ENCODE measurements at regions not wholly inside any gene's neighbourhood (a gene's known extent, or its start where the extent isn't known, plus 50 kb on each side); places are given as distances from the start of the nearest gene placed in this dataset.
"Not testable (repeated sequence)": the region's sequence is repeated elsewhere in the genome, so short reads cannot be mapped to it uniquely, and the experiment has no call there.

GRCh38 chr21:13883641-13884395 is 274.2 kb downstream of the POTED start:
- H3K4me1 Mint-ChIP-seq (ENCODE audit: low read depth); H3K36me3 Mint-ChIP-seq (ENCODE audit: low read depth); CTCF ChIA-PET; ATAC-seq; H3K9me3 Mint-ChIP-seq (ENCODE audit: insufficient read depth); H3K27ac Mint-ChIP-seq; POLR2A ChIA-PET; H3K4me3 Mint-ChIP-seq; H3K27me3 Mint-ChIP-seq (ENCODE audit: low read depth); DNase-seq: not testable (repeated sequence)

- H3K9me3 Mint-ChIP-seq (ENCODE audit: insufficient read depth); H3K36me3 Mint-ChIP-seq (ENCODE audit: low read depth); H3K4me1 Mint-ChIP-seq (ENCODE audit: low read depth); H3K4me3 Mint-ChIP-seq; CTCF ChIA-PET; DNase-seq; H3K27ac Mint-ChIP-seq; POLR2A ChIA-PET; H3K27me3 Mint-ChIP-seq (ENCODE audit: low read depth); ATAC-seq: not testable (repeated sequence)
Measured at GRCh38 chr21:13877503-13877902, 267.9 kb downstream of the POTED start.

GRCh38 chr21:13876999-13877398 is 267.4 kb downstream of the POTED start:
- ATAC-seq; H3K36me3 Mint-ChIP-seq (ENCODE audit: low read depth); H3K27me3 Mint-ChIP-seq (ENCODE audit: low read depth); POLR2A ChIA-PET; H3K27ac Mint-ChIP-seq; CTCF ChIA-PET; H3K9me3 Mint-ChIP-seq (ENCODE audit: insufficient read depth); H3K4me3 Mint-ChIP-seq; DNase-seq; H3K4me1 Mint-ChIP-seq (ENCODE audit: low read depth): not testable (repeated sequence)

GRCh38 chr21:13874001-13874400 is 264.4 kb downstream of the POTED start:
- H3K4me1 Mint-ChIP-seq (ENCODE audit: low read depth); CTCF ChIA-PET; ATAC-seq; H3K4me3 Mint-ChIP-seq; H3K36me3 Mint-ChIP-seq (ENCODE audit: low read depth); H3K27ac Mint-ChIP-seq; H3K27me3 Mint-ChIP-seq (ENCODE audit: low read depth); H3K9me3 Mint-ChIP-seq (ENCODE audit: insufficient read depth); POLR2A ChIA-PET; DNase-seq: not testable (repeated sequence)

DNA sequence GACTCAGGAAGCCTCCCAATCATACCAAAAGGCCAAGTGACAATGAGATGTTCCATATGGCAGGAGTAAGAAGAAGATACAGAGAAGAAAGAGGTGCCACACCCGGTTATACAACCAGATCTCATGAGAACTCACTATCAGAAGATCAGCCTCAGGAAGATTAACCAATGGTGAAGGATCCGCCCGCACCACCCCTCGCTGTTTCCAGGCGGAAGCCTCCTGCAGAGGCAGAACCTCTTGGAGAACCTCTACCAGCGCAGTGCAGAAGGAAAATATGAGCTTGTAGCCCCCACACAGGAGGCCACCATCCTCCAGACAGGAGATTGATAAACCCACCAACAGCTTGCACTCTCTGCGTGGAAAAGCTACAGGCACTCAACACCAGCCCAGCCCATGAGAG is 245.1 kb downstream of the POTED start:
- Mint-ChIP-seq H3K36me3 (ENCODE audit: low read depth) (no peaks in the 10 kb centered on the region), H3K4me3 (no peak overlapping the region), H3K9me3 (ENCODE audit: insufficient read depth) (peaks cover 7% of the 10 kb centered on the region), H3K27me3 (ENCODE audit: low read depth) (no peaks in the 10 kb centered on the region), H3K4me1 (ENCODE audit: low read depth) (no peaks in the 10 kb centered on the region), H3K27ac (no peak overlapping the region)
- ATAC-seq = no peak
- ChIA-PET POLR2A (no interaction called here), CTCF (no interaction called here)
- no peak for DNase-seq

GRCh38 chr21:13850808-13851207 is 241.2 kb downstream of the POTED start:
- H3K4me3 Mint-ChIP-seq, CTCF ChIA-PET, ATAC-seq: not testable (repeated sequence)

GRCh38 chr21:13849489-13849888 is 239.9 kb downstream of the POTED start:
- not testable (repeated sequence) for H3K27ac Mint-ChIP-seq

More at GRCh38 chr21:13850808-13851207, 241.2 kb downstream of the POTED start:
- H3K27me3 Mint-ChIP-seq (ENCODE audit: low read depth); H3K9me3 Mint-ChIP-seq (ENCODE audit: insufficient read depth); POLR2A ChIA-PET; H3K4me1 Mint-ChIP-seq (ENCODE audit: low read depth); H3K27ac Mint-ChIP-seq; H3K36me3 Mint-ChIP-seq (ENCODE audit: low read depth); DNase-seq: not testable (repeated sequence)

GRCh38 chr21:13846718-13847117 is 237.1 kb downstream of the POTED start:
- H3K9me3 Mint-ChIP-seq (ENCODE audit: insufficient read depth); H3K36me3 Mint-ChIP-seq (ENCODE audit: low read depth); CTCF ChIA-PET; H3K4me3 Mint-ChIP-seq; H3K4me1 Mint-ChIP-seq (ENCODE audit: low read depth); DNase-seq; POLR2A ChIA-PET; H3K27ac Mint-ChIP-seq; H3K27me3 Mint-ChIP-seq (ENCODE audit: low read depth); ATAC-seq: not testable (repeated sequence)

More at GRCh38 chr21:13849489-13849888, 239.9 kb downstream of the POTED start:
- CTCF ChIA-PET; DNase-seq; ATAC-seq; H3K4me1 Mint-ChIP-seq (ENCODE audit: low read depth); H3K4me3 Mint-ChIP-seq; H3K27me3 Mint-ChIP-seq (ENCODE audit: low read depth); H3K36me3 Mint-ChIP-seq (ENCODE audit: low read depth); POLR2A ChIA-PET; H3K9me3 Mint-ChIP-seq (ENCODE audit: insufficient read depth): not testable (repeated sequence)

DNA sequence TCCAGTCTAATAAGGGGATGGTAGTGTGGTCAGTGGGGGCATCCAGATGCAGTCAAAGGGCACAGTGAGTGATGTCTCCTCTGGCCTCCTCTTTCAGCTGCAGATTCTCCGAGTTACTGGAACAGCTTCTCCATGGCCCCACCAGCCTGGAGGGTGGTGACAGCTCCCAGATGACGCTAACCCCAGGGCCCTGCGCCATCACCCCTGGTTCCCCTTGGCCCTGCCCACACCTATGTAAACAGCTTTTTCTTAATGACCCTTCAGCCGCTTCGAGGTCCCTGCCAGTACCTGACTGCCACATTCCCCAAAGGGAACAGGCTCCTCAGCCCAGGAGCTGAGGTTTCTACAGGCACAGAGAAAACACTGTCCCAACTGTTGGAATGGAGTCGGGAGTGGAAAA is 235.0 kb downstream of the POTED start:
- H3K36me3 Mint-ChIP-seq (ENCODE audit: low read depth); H3K27ac Mint-ChIP-seq; H3K27me3 Mint-ChIP-seq (ENCODE audit: low read depth); DNase-seq; POLR2A ChIA-PET; H3K4me3 Mint-ChIP-seq; H3K4me1 Mint-ChIP-seq (ENCODE audit: low read depth); ATAC-seq; CTCF ChIA-PET; H3K9me3 Mint-ChIP-seq (ENCODE audit: insufficient read depth): not testable (repeated sequence)

GRCh38 chr21:13843081-13843480 is 233.5 kb downstream of the POTED start:
- CTCF ChIA-PET; POLR2A ChIA-PET; H3K4me3 Mint-ChIP-seq; H3K4me1 Mint-ChIP-seq (ENCODE audit: low read depth); H3K27ac Mint-ChIP-seq; ATAC-seq; DNase-seq; H3K9me3 Mint-ChIP-seq (ENCODE audit: insufficient read depth); H3K36me3 Mint-ChIP-seq (ENCODE audit: low read depth); H3K27me3 Mint-ChIP-seq (ENCODE audit: low read depth): not testable (repeated sequence)

- H3K27ac Mint-ChIP-seq; H3K9me3 Mint-ChIP-seq (ENCODE audit: insufficient read depth); H3K4me3 Mint-ChIP-seq; H3K4me1 Mint-ChIP-seq (ENCODE audit: low read depth); H3K36me3 Mint-ChIP-seq (ENCODE audit: low read depth); CTCF ChIA-PET; DNase-seq; ATAC-seq; POLR2A ChIA-PET; H3K27me3 Mint-ChIP-seq (ENCODE audit: low read depth): not testable (repeated sequence)
Measured at GRCh38 chr21:13827666-13828065, 218.1 kb downstream of the POTED start.

GRCh38 chr21:13827201-13827600 is 217.6 kb downstream of the POTED start:
- no peaks in the 10 kb centered on the region for H3K27me3 Mint-ChIP-seq (ENCODE audit: low read depth)
- ATAC-seq (no peak), DNase-seq (no peak)
- ChIA-PET POLR2A (no interaction called here), CTCF (no interaction called here)
- H3K4me3 Mint-ChIP-seq = no peak overlapping the region
- H3K36me3 Mint-ChIP-seq (ENCODE audit: low read depth) = no peaks in the 10 kb centered on the region
- no peak overlapping the region for H3K27ac Mint-ChIP-seq
- H3K9me3 Mint-ChIP-seq (ENCODE audit: insufficient read depth) = no peaks in the 10 kb centered on the region
- H3K4me1 Mint-ChIP-seq (ENCODE audit: low read depth) = no peaks in the 10 kb centered on the region

- H3K27me3 Mint-ChIP-seq (ENCODE audit: low read depth); ATAC-seq; CTCF ChIA-PET; H3K4me1 Mint-ChIP-seq (ENCODE audit: low read depth); H3K9me3 Mint-ChIP-seq (ENCODE audit: insufficient read depth); H3K27ac Mint-ChIP-seq; POLR2A ChIA-PET; H3K4me3 Mint-ChIP-seq; DNase-seq; H3K36me3 Mint-ChIP-seq (ENCODE audit: low read depth): not testable (repeated sequence)
Measured at GRCh38 chr21:13826511-13826910, 216.9 kb downstream of the POTED start.
